ENCODE measurements at regions not wholly inside any gene's neighbourhood (a gene's known extent, or its start where the extent isn't known, plus 50 kb on each side); places are given as distances from the start of the nearest gene placed in this dataset.
"Not testable (repeated sequence)": the region's sequence is repeated elsewhere in the genome, so short reads cannot be mapped to it uniquely, and the experiment has no call there.

DNA sequence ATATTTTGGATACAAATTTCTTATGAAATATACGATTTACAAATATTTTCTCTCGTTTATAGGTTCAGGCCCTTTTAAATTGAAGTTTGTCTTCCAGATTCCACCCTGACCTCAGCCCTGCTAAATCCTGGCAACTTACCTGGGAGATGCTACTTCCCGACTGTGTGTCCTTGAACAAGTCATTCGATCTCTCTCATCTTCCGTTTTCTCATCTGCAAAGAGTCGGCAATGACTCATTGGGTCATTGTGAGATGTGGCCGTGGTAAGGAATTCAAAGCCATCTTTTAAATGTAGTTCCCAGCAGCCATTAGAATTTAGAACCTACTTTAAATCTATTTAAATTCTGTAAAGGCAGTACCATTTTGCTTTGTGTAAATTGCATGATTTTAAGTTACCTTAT, 72.5 kb downstream of the LHX2 start:
- DNase-seq, result no peak

GRCh38 chr9:124087226-124087625, 75.7 kb downstream of the LHX2 start:
- DNase-seq, result no peak

DNA sequence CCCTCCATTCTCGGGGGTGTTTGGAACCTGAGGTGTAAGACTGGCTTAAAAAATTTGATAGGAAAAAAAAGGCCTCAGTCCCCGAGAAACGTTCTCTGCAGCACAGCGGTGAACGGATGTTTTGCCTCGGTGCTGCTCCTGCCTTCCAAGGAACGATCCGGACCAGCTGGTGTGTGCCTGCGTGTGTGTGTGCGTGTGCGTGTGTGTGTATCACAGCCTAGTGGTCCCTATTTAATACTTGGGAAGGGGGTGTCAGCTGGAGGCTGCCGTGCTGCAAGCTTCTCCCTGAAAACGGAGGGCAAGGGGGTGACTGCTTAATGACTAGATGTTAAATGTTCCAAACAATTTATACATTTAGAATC, 76.9 kb downstream of the LHX2 start:
- DNase-seq, result peak in 1 of 2 experiments; percentile 37

DNA sequence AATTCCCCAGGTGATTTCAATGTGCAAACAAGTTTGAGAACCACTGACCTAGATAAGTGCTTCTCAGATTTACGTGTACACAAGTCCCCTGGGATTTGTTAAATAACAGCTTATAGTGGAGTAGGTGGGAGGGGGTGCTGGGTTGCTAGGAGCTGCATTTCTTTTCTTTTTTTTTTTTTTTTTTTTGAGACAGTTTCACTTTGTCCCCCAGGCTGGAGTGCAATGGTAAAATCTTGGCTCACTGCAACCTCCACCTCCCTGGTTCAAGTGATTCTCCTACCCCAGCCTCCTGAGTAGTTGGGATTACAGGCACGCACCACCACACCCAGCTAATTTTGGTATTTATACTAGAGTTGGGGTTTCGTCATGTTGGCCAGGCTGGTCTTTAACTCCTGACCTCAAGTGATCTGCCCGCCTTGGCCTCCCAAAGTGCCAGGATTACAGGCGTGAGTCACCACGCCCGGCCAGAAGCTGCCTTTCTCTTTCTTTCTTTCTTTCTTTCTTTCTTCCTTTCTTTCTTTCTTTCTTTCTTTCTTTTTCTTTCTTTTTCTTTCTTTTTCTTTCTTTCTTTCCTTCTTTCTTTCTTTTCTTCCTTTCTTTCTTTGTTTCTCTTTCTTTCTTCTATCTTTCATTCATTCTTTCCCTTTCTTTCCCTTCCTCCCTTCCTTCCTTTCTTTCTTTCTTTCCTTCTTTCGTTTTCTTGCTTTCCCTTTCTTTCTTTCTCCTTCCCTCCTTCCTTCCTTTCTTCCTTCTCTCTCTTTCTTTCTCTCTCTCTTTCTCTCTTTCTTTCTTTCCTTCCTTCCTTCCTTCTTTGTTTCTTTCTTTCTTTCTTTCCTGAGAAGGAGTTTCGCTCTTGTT, 78.3 kb downstream of the LHX2 start:
- DNase-seq, result peak; percentile 37 to 67

DNA sequence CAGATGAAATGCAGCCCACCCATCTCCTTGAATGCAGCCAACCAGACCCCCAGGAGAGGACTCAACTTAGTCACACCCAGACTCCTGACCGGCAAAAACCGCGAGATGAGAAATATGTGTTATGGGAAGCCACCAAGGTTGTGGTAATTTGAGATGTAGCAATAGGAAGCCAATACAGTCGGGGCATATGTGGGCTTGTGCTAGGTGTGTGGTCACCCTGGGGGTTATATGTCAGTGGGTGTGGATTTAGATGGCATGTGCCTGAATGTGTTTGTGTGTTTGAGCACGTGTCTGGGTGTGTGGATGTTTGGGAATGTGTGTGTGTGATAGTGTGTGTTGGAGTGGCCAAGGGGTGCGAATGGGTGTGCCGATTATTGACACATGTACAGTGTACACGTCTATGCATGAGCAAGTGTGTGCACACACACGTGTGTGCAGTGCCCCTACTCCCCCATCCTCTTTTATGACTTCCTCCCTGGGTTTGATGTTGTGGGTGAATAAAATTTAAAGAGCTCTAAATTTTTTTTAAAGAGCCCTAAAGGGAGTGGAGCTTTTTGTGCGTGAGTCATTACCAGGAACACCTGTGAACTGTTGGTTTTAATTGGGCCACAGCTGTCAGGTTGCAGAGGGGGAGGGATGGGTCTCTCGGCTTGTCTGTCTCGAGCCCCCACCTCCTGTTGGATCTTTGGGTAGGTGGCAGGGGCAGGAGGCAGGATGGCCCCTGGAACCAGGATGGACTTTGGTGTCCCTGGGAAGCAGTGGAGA, 86.8 kb downstream of the LHX2 start:
- no peak for DNase-seq

DNA sequence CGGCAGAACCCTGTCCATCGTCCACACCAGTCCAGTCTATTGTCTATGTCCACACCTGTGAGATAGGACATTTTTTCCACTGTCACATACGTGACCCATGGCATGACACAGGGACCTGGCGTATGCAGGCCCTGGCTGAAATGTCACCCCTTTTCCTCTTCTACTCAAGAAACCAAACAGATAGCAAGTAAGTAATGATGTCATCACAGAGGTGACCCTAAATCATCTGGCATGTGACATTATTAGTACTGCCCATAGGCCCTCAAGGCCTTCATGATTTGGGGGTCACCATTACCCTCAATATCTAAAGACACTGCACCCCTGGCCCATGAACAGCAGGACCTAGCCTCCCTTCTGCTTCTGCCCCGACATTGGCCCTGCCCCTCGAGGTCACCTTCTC, 88.3 kb downstream of the LHX2 start:
- no peak for DNase-seq

DNA sequence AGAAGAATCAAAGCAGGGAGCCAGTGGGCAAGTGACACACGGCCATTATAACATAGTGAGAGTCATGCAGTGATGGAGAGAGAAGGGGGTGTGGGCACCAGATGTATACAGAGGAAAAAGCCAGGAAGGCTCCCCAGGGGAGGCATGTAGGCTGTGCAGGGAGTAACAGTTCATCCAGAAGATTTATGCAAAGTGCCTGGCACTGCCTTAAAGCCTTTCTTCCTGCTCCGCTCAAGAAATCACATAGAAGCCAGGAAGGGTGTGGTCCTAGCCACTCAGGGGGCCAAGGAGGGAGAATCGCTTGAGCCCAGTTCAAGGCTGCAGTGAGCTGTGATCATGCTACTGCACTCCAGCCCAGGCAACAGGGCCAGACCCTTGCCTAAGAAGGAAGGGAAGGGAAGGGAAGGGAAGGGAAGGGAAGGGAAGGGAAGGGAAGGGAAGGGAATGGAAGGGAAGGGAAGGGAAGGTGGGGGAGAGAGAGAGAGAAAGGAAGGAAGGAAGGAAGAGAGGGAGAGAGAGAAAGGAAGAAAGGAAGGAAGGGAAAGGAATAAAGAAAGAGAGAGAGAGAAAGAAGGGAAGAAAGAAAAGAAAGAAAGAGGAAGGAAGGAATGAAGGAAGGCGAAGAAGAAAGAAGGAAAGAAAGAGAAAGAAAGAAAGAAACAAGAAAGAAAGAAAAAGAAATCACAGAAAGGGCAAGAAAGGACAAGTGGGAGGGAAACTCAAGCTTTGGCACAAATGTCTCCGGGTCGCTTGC, 89.8 kb downstream of the LHX2 start:
- no peak for DNase-seq

- no peak for DNase-seq
Measured at GRCh38 chr9:124101969-124102345, 90.4 kb downstream of the LHX2 start.

GRCh38 chr9:124102363-124102762, 90.8 kb downstream of the LHX2 start:
- DNase-seq, result no peak

DNA sequence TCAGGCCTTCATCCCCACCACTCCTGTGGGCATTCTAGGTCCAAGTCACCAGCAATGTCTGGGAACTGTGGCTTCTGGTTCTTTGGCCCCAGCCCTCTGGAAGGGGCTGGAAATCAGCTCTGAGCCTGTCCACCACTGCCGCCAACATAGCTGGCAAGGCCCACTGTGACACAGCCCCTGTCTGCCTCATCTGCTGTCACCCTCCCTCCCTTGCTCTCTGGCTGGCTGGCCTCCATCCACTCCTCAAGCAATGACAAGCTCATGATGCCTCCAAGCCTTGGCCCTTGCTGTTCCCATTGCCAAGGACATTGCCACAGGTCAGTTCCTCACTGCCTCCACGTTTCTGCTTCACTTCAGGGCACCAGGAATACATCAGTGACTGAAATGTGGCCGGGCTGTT, 93.7 kb downstream of the LHX2 start:
- DNase-seq, result no peak

GRCh38 chr9:124108216-124108615, 96.6 kb downstream of the LHX2 start:
- no peak for DNase-seq

GRCh38 chr9:124110307-124110915, 98.8 kb downstream of the LHX2 start:
- no peak for DNase-seq

GRCh38 chr9:124116683-124117363, 105.3 kb downstream of the LHX2 start:
- DNase-seq, result no peak

- DNase-seq, result no peak
Measured at GRCh38 chr9:124118894-124119293, 107.3 kb downstream of the LHX2 start.

- DNase-seq, result no peak
Measured at GRCh38 chr9:124120272-124120671, 108.7 kb downstream of the LHX2 start.

DNA sequence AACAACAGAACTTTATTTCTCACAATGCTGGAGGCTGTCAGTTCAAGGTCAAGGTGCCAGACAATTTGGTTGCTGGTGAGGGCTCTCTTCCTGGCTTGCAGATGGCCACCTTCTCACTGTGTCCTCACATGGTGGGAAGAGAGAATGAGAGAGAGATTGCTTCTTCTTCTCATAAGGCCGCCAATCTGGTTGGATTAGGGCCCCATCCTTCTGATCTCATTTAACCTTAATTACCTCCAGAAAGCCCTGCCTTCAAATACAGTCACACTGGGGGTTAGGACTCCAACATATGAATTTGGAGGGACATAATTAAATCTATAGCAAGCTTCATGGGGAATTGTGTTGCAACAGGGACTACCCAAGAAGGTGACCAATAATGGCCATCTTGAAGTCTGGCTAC, 110.2 kb downstream of the LHX2 start:
- no peak for DNase-seq

- DNase-seq, result no peak
Measured at GRCh38 chr9:124122321-124122720, 110.8 kb downstream of the LHX2 start.

GRCh38 chr9:124122813-124123462, 111.4 kb downstream of the LHX2 start:
- peak in 1 of 2 experiments; percentile 7 for DNase-seq

- DNase-seq, result not testable (repeated sequence)
Measured at GRCh38 chr9:124123621-124124020, 112.1 kb downstream of the LHX2 start.

- DNase-seq, result peak in 1 of 2 experiments; percentile 19
Measured at GRCh38 chr9:124124729-124125650, 113.4 kb downstream of the LHX2 start.

- no peak for DNase-seq
Measured at GRCh38 chr9:124125651-124125977, 114.0 kb downstream of the LHX2 start.
